ENCODE measurements at regions not wholly inside any gene's neighbourhood (a gene's known extent, or its start where the extent isn't known, plus 50 kb on each side); places are given as distances from the start of the nearest gene placed in this dataset.

DNA sequence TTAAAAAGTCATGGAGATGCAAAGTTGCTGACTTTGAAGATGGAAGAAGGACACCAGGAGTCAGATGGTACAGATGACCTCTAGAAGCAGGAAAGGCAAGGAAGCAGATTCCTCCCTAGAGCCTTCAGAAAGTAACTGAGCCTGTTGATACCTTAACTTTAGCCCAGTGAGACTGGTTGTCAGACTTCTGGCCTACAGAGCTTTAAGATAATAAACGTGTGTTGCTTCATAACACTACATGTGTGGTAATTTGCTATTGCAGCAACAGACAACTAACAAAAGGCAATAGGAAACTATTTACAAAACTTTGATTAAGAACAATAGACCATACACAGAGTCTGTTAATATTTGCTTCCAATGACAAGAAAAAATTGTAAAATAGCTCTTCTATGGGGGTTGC is 102.0 kb upstream of the USP38 start:
- no peaks in the 10 kb centered on the region for H3K4me1 ChIP-seq (replicated peaks)
- H3K36me3 ChIP-seq: no peaks in the 10 kb centered on the region
- no peak for DNase-seq (ENCODE audit: low spot score)
- WGBS: 57% methylated on average over 1 of the region's 1 CpG
- intact Hi-C loops (cut with DNase I): loop anchor here (10.0 kb wide), 2 partner anchors 198 to 958 kb away; no protein-coding TSS in a partner anchor
- no peak overlapping the region for H3K4me3 ChIP-seq
- H3K27ac ChIP-seq: no peak overlapping the region
- TF ChIP-seq POLR2AphosphoS5 (IDR thresholded peaks at IDR 0.05) (no peak), POLR2A (IDR thresholded peaks at IDR 0.05) (no peak), CTCF (IDR thresholded peaks at IDR 0.05) (no peak)
- no peaks in the 10 kb centered on the region for H3K27me3 ChIP-seq (replicated peaks; ENCODE audit: insufficient read depth)
- H3K9me3 ChIP-seq: no peaks in the 10 kb centered on the region

- no peak overlapping the region for H3K4me3 ChIP-seq
- no peak overlapping the region for H3K27ac ChIP-seq
- no peaks in the 10 kb centered on the region for H3K9me3 ChIP-seq
- H3K36me3 ChIP-seq: no peaks in the 10 kb centered on the region
- DNase-seq (ENCODE audit: low spot score): no peak
- intact Hi-C loops (cut with DNase I): loop anchor here (10.0 kb wide), 2 partner anchors 199 to 959 kb away; no protein-coding TSS in a partner anchor
- H3K27me3 ChIP-seq (replicated peaks; ENCODE audit: insufficient read depth): no peaks in the 10 kb centered on the region
- no peaks in the 10 kb centered on the region for H3K4me1 ChIP-seq (replicated peaks)
- no peak for TF ChIP-seq POLR2AphosphoS5 (IDR thresholded peaks at IDR 0.05)
- TF ChIP-seq CTCF (IDR thresholded peaks at IDR 0.05): no peak
- no peak for TF ChIP-seq POLR2A (IDR thresholded peaks at IDR 0.05)
- 6% methylated on average over 2 of the region's 2 CpGs for WGBS
Observed at GRCh38 chr4:143083756-143084472, 100.8 kb upstream of the USP38 start.

- DNase-seq (ENCODE audit: low spot score): no peak
- Histone ChIP-seq H3K27ac (no peak overlapping the region), H3K9me3 (no peaks in the 10 kb centered on the region), H3K27me3 (replicated peaks; ENCODE audit: insufficient read depth) (no peaks in the 10 kb centered on the region), H3K4me1 (replicated peaks) (no peaks in the 10 kb centered on the region), H3K4me3 (no peak overlapping the region), H3K36me3 (no peaks in the 10 kb centered on the region)
- WGBS: 55% methylated on average over 1 of the region's 1 CpG
- intact Hi-C loops (cut with DNase I): loop anchor here (10.0 kb wide), 2 partner anchors 200 to 960 kb away; no protein-coding TSS in a partner anchor
- TF ChIP-seq CTCF (IDR thresholded peaks at IDR 0.05) (no peak), POLR2AphosphoS5 (IDR thresholded peaks at IDR 0.05) (no peak), POLR2A (IDR thresholded peaks at IDR 0.05) (no peak)
Observed at GRCh38 chr4:143084566-143084965, 100.2 kb upstream of the USP38 start.

GRCh38 chr4:143085224-143085623 is 99.5 kb upstream of the USP38 start:
- no peak for DNase-seq (ENCODE audit: low spot score)
- Histone ChIP-seq H3K36me3 (no peaks in the 10 kb centered on the region), H3K9me3 (no peaks in the 10 kb centered on the region), H3K27me3 (replicated peaks; ENCODE audit: insufficient read depth) (no peaks in the 10 kb centered on the region), H3K4me3 (no peak overlapping the region), H3K27ac (no peak overlapping the region), H3K4me1 (replicated peaks) (no peaks in the 10 kb centered on the region)
- TF ChIP-seq CTCF (IDR thresholded peaks at IDR 0.05) (peak in 1 of 4 experiments; percentile 9), POLR2A (IDR thresholded peaks at IDR 0.05) (no peak)
- WGBS: 13% methylated on average over 2 of the region's 2 CpGs
- intact Hi-C loops (cut with DNase I): loop anchor here (10.0 kb wide), 2 partner anchors 200 to 960 kb away; no protein-coding TSS in a partner anchor

GRCh38 chr4:143085659-143086058 is 99.1 kb upstream of the USP38 start:
- H3K9me3 ChIP-seq: no peaks in the 10 kb centered on the region
- intact Hi-C loops (cut with DNase I): loop anchor here (10.0 kb wide), 2 partner anchors 201 to 961 kb away; no protein-coding TSS in a partner anchor
- no peak overlapping the region for H3K27ac ChIP-seq
- no peak for DNase-seq (ENCODE audit: low spot score)
- TF ChIP-seq CTCF (IDR thresholded peaks at IDR 0.05) (no peak), POLR2A (IDR thresholded peaks at IDR 0.05) (no peak), POLR2AphosphoS5 (IDR thresholded peaks at IDR 0.05) (no peak)
- no peak overlapping the region for H3K4me3 ChIP-seq
- H3K36me3 ChIP-seq: no peaks in the 10 kb centered on the region
- no peaks in the 10 kb centered on the region for H3K4me1 ChIP-seq (replicated peaks)
- H3K27me3 ChIP-seq (replicated peaks; ENCODE audit: insufficient read depth): no peaks in the 10 kb centered on the region

All from prostate gland (tissue), 2 donors.